ENCODE measurements at regions not wholly inside any gene's neighbourhood (a gene's known extent, or its start where the extent isn't known, plus 50 kb on each side); places are given as distances from the start of the nearest gene placed in this dataset.

- no peak for TF ChIP-seq CTCF (IDR thresholded peaks at IDR 0.05)
- no peak for TF ChIP-seq KDM1A (IDR thresholded peaks at IDR 0.05; ENCODE audit: low read depth)
- no peak for TF ChIP-seq RCOR1 (IDR thresholded peaks at IDR 0.05; ENCODE audit: low read depth, low read length)
- no peak for TF ChIP-seq USF2 (IDR thresholded peaks at IDR 0.05)
- no peak for TF ChIP-seq ESRRA (IDR thresholded peaks at IDR 0.05; ENCODE audit: borderline replicate concordance, low read length)
- TF ChIP-seq MAX (IDR thresholded peaks at IDR 0.05) = no peak
- no peak for TF ChIP-seq RAD21 (conservative IDR thresholded peaks at IDR 0.05 in 1 of 2, IDR thresholded peaks at IDR 0.05 in 1 of 2)
- no peak for TF ChIP-seq POLR2A (IDR thresholded peaks at IDR 0.05; ENCODE audit: low read length)
- no peak for TF ChIP-seq FOSL2 (IDR thresholded peaks at IDR 0.05)
- TF ChIP-seq FOSL2 (CRISPR knock-in tag; IDR thresholded peaks at IDR 0.05) = no peak
- TF ChIP-seq JUN (IDR thresholded peaks at IDR 0.05) = no peak
- no peak for TF ChIP-seq PBX3 (IDR thresholded peaks at IDR 0.05)
- no peak for TF ChIP-seq CBX8 (IDR thresholded peaks at IDR 0.05)
- TF ChIP-seq HEYL (CRISPR knock-in tag; IDR thresholded peaks at IDR 0.05) = no peak
- TF ChIP-seq GATA3 (IDR thresholded peaks at IDR 0.05; ENCODE audit: borderline replicate concordance) = no peak
Measured at GRCh38 chr10:31647861-31648260, 280.8 kb downstream of the ARHGAP12 start.
